HEK293T (cell line): ENCODE measurements at regions not wholly inside any gene's neighbourhood (a gene's known extent, or its start where the extent isn't known, plus 50 kb on each side); places are given as distances from the start of the nearest gene placed in this dataset.

ENCODE experiments used
- CTCF ChIA-PET: fragments of 350-600 bp; formaldehyde crosslinking; extraction: SDS; loops from one replicate; lab custom pipeline; 2021; ENCODE audit warnings: antibody characterized with exemption, inconsistent platforms; lab: Yijun Ruan, JAX
- POLR2A ChIA-PET: fragments of 350-600 bp; formaldehyde crosslinking; extraction: SDS; loops from one replicate; lab custom pipeline; 2020; ENCODE audit warnings: antibody characterized with exemption, inconsistent platforms; lab: Yijun Ruan, JAX
- DNase-seq: peaks from one replicate; pipeline ENCODE4 v3.0.0; 2012; ENCODE audit warnings: mixed read lengths; ENCODE audit errors: extremely low spot score
- ARNT ChIP-seq: fragments of 450-650 bp; IDR thresholded peaks from 2 replicates; pipeline ENCODE4 v1.6.1; 2017; ENCODE audit warnings: mild to moderate bottlenecking
- BHLHE40 ChIP-seq: fragments of 450-650 bp; IDR thresholded peaks from 2 replicates; pipeline ENCODE4 v1.6.1; 2016; ENCODE audit warnings: mild to moderate bottlenecking, moderate library complexity, borderline replicate concordance
- CTBP1 ChIP-seq: fragments of 450-650 bp; IDR thresholded peaks from 2 replicates; pipeline ENCODE4 v1.6.1; 2016; ENCODE audit warnings: borderline replicate concordance
- ELF4 ChIP-seq: fragments of 450-650 bp; IDR thresholded peaks from 2 replicates; pipeline ENCODE4 v1.6.1; 2017; ENCODE audit warnings: antibody characterized with exemption
- FOXA1 ChIP-seq: fragments of 450-650 bp; IDR thresholded peaks from 2 replicates; pipeline ENCODE4 v1.6.1; 2016; ENCODE audit warnings: mild to moderate bottlenecking
- FOXK2 ChIP-seq: fragments of 450-650 bp; IDR thresholded peaks from 2 replicates; pipeline ENCODE4 v1.6.1; 2016; ENCODE audit warnings: mild to moderate bottlenecking
- FOXM1 ChIP-seq: fragments of 450-650 bp; IDR thresholded peaks from 2 replicates; pipeline ENCODE4 v1.6.1; 2017; ENCODE audit warnings: mild to moderate bottlenecking, borderline replicate concordance
- HDGF ChIP-seq: fragments of 450-650 bp; IDR thresholded peaks from 2 replicates; pipeline ENCODE4 v1.6.1; 2017; ENCODE audit warnings: antibody characterized with exemption, borderline replicate concordance
- L3MBTL2 ChIP-seq: fragments of 450-650 bp; conservative IDR thresholded peaks from 2 replicates; pipeline ENCODE4 v1.6.1; 2016; ENCODE audit warnings: mild to moderate bottlenecking
- LEF1 ChIP-seq: fragments of 450-650 bp; IDR thresholded peaks from 2 replicates; pipeline ENCODE4 v1.6.1; 2017; ENCODE audit warnings: mild to moderate bottlenecking, borderline replicate concordance
- NFRKB ChIP-seq: fragments of 450-650 bp; IDR thresholded peaks from 2 replicates; pipeline ENCODE4 v1.6.1; 2016; ENCODE audit warnings: mild to moderate bottlenecking, moderate library complexity
- PKNOX1 ChIP-seq: fragments of 450-650 bp; IDR thresholded peaks from 2 replicates; pipeline ENCODE4 v1.6.1; 2016
- SP1 ChIP-seq: fragments of 450-650 bp; IDR thresholded peaks from 2 replicates; pipeline ENCODE4 v1.6.1; 2017
- SUZ12 ChIP-seq: fragments of 450-650 bp; IDR thresholded peaks from 2 replicates; pipeline ENCODE4 v1.6.1; 2016; ENCODE audit warnings: mild to moderate bottlenecking
- TARDBP ChIP-seq: fragments of 450-650 bp; IDR thresholded peaks from 2 replicates; pipeline ENCODE4 v1.6.1; 2016
- ZNF384 ChIP-seq: fragments of 450-650 bp; IDR thresholded peaks from 2 replicates; pipeline ENCODE4 v1.6.1; 2016

GRCh38 chr1:96632045-96632664 lies 89.4 kb upstream of the PTBP2 start:
- POLR2A ChIA-PET, result no interaction called here
- CTCF ChIA-PET, result no interaction called here
- no peak for TF ChIP-seq L3MBTL2
- no peak for TF ChIP-seq BHLHE40
- TF ChIP-seq NFRKB, result no peak
- TF ChIP-seq LEF1, result no peak
- no peak for TF ChIP-seq TARDBP
- no peak for TF ChIP-seq HDGF
- no peak for TF ChIP-seq PKNOX1
- TF ChIP-seq FOXA1, result no peak
- TF ChIP-seq SP1, result no peak
- no peak for TF ChIP-seq FOXM1
- no peak for TF ChIP-seq CTBP1
- TF ChIP-seq FOXK2, result no peak
- no peak for TF ChIP-seq SUZ12

GRCh38 chr1:96633695-96634094 lies 87.9 kb upstream of the PTBP2 start:
- DNase-seq, result no peak
- POLR2A ChIA-PET, result interaction anchor here (0.6 kb wide), 1 partner anchor 13 kb away, joined by 3 read pairs; no protein-coding TSS in a partner anchor
- no peak for TF ChIP-seq CTBP1
- no peak for TF ChIP-seq FOXK2
- no peak for TF ChIP-seq SP1
- TF ChIP-seq FOXM1, result no peak
- TF ChIP-seq FOXA1, result no peak
- no peak for TF ChIP-seq ARNT
- TF ChIP-seq L3MBTL2, result no peak
- TF ChIP-seq TARDBP, result no peak
- no peak for TF ChIP-seq ZNF384
- TF ChIP-seq NFRKB, result no peak
- no peak for TF ChIP-seq PKNOX1
- no peak for TF ChIP-seq SUZ12
- TF ChIP-seq HDGF, result no peak
- no peak for TF ChIP-seq BHLHE40
- CTCF ChIA-PET, result no interaction called here

More at GRCh38 chr1:96632045-96632664, 89.4 kb upstream of the PTBP2 start:
- DNase-seq, result no peak

GRCh38 chr1:96634883-96635282 lies 86.7 kb upstream of the PTBP2 start:
- ChIA-PET CTCF (no interaction called here), POLR2A (no interaction called here)
- DNase-seq, result no peak
- TF ChIP-seq FOXM1, result no peak
- no peak for TF ChIP-seq PKNOX1
- no peak for TF ChIP-seq ELF4
- TF ChIP-seq CTBP1, result no peak
- TF ChIP-seq L3MBTL2, result no peak
- TF ChIP-seq BHLHE40, result no peak
- TF ChIP-seq SUZ12, result no peak
- no peak for TF ChIP-seq FOXK2
- no peak for TF ChIP-seq TARDBP
- no peak for TF ChIP-seq NFRKB
- no peak for TF ChIP-seq ZNF384
- no peak for TF ChIP-seq SP1
- no peak for TF ChIP-seq LEF1
- TF ChIP-seq FOXA1, result no peak

GRCh38 chr1:96641282-96641681 lies 80.3 kb upstream of the PTBP2 start:
- no peak for DNase-seq
- TF ChIP-seq SUZ12, result no peak
- no peak for TF ChIP-seq LEF1
- no peak for TF ChIP-seq FOXA1
- no peak for TF ChIP-seq ELF4
- no peak for TF ChIP-seq TARDBP
- no peak for TF ChIP-seq ARNT
- TF ChIP-seq FOXM1, result no peak
- TF ChIP-seq L3MBTL2, result no peak
- no peak for TF ChIP-seq PKNOX1
- no peak for TF ChIP-seq CTBP1
- no peak for TF ChIP-seq SP1
- TF ChIP-seq NFRKB, result no peak
- no peak for TF ChIP-seq ZNF384
- TF ChIP-seq HDGF, result no peak
- ChIA-PET POLR2A (no interaction called here), CTCF (no interaction called here)

GRCh38 chr1:96643519-96643918 lies 78.1 kb upstream of the PTBP2 start:
- DNase-seq, result no peak
- POLR2A ChIA-PET, result no interaction called here
- TF ChIP-seq BHLHE40, result no peak
- TF ChIP-seq PKNOX1, result no peak
- TF ChIP-seq HDGF, result no peak
- no peak for TF ChIP-seq FOXA1
- TF ChIP-seq NFRKB, result no peak
- no peak for TF ChIP-seq L3MBTL2
- TF ChIP-seq SP1, result no peak
- no peak for TF ChIP-seq ELF4
- no peak for TF ChIP-seq FOXM1
- CTCF ChIA-PET, result no interaction called here
